A549 (cell line): ENCODE measurements at regions not wholly inside any gene's neighbourhood (a gene's known extent, or its start where the extent isn't known, plus 50 kb on each side); places are given as distances from the start of the nearest gene placed in this dataset.

Experiments
- ATAC-seq, 2 experiments: fragments of 200-7000 bp in 1 of 2; fragments of >200 bp in 1 of 2; cut with Nextera tagmentation in 1 of 2; cut with Tn5 transposase in 1 of 2; 3 replicates each; pipeline versions ENCODE4 v1.8.0 to v1.9.1; 2018 to 2020; ENCODE audit warnings: mild to moderate bottlenecking in 1 of 2, moderate library complexity in 1 of 2
- CTCF ChIA-PET: fragments of 300-600 bp; sonication (Branson Sonifier 250); formaldehyde crosslinking; extraction: SDS; loops from one replicate; lab custom pipeline; 2021; ENCODE audit warnings: antibody characterized with exemption, inconsistent platforms; lab: Yijun Ruan, JAX
- POLR2A ChIA-PET: fragments of 350-600 bp; formaldehyde crosslinking; extraction: SDS; loops from one replicate; lab custom pipeline; 2021; ENCODE audit warnings: antibody characterized with exemption, inconsistent platforms; lab: Yijun Ruan, JAX
- DNase-seq, 2 experiments: peaks; one replicate each; pipeline versions ENCODE4 v3.0.0 to v3.0.0-alpha.2; 2011 to 2016; ENCODE audit warnings: low read depth in 1 of 2, low spot score in 1 of 2
- FAIRE-seq: peaks from 2 replicates; lab custom pipeline; 2011; peaks lifted over from hg19 to GRCh38; lab: Jason Lieb, UNC
- H3K27ac ChIP-seq, 2 experiments: fragments of >200 bp; sonication (Bioruptor Twin); formaldehyde crosslinking; 3 replicates each; pipeline ENCODE4 v1.5.1; 2016 to 2017
- H3K4me1 ChIP-seq: fragments of >200 bp; sonication (Bioruptor Twin); formaldehyde crosslinking; 3 replicates; pipeline ENCODE4 v1.6.1; 2016
- H3K4me2 ChIP-seq: fragments of >200 bp; sonication (Bioruptor Twin); formaldehyde crosslinking; 3 replicates; pipeline ENCODE4 v1.6.1; 2016
- H3K4me3 ChIP-seq: fragments of >200 bp; sonication (Bioruptor Twin); formaldehyde crosslinking; 3 replicates; pipeline ENCODE4 v1.5.1; 2016
- H3K9me3 ChIP-seq: fragments of >200 bp; sonication (Bioruptor Twin); formaldehyde crosslinking; 3 replicates; pipeline ENCODE4 v1.6.1; 2016
- BHLHE40 ChIP-seq: IDR thresholded peaks from 2 replicates; pipeline ENCODE4 v1.6.1; 2012; ENCODE audit warnings: low read depth, low read length, inconsistent platforms
- CBX8 ChIP-seq: fragments of 200-600 bp; sonication (generic); IDR thresholded peaks from 2 replicates; pipeline ENCODE4 v1.6.1; 2016
- CEBPB ChIP-seq, 2 experiments: fragments of >200 bp in 1 of 2; sonication (Bioruptor Twin) in 1 of 2; formaldehyde crosslinking in 1 of 2; IDR thresholded peaks; 2 replicates each; pipeline ENCODE4 v1.6.1; 2012 to 2016
- CHD2 ChIP-seq: fragments of 150-350 bp; IDR thresholded peaks from 2 replicates; pipeline ENCODE4 v1.6.1; 2014; ENCODE audit warnings: low read length; ENCODE audit not compliant: partially characterized antibody
- EHF ChIP-seq: fragments of 250-450 bp; sonication (Bioruptor Pico); IDR thresholded peaks from 2 replicates; pipeline ENCODE4 v1.5.0; 2020; ENCODE audit warnings: mild to moderate bottlenecking
- ELK1 ChIP-seq: fragments of 150-350 bp; IDR thresholded peaks from 2 replicates; pipeline ENCODE4 v1.6.1; 2014; ENCODE audit warnings: low read depth, mild to moderate bottlenecking, low read length
- FOXS1 ChIP-seq: fragments of 250-450 bp; sonication (Bioruptor Pico); IDR thresholded peaks from 2 replicates; pipeline ENCODE4 v1.5.0; 2020; ENCODE audit warnings: mild to moderate bottlenecking, moderate library complexity
- HEYL ChIP-seq: fragments of 250-450 bp; sonication (Bioruptor Pico); IDR thresholded peaks from 2 replicates; pipeline ENCODE4 v1.8.0; 2021; ENCODE audit warnings: mild to moderate bottlenecking, moderate library complexity
- HOXA7 ChIP-seq: fragments of 250-450 bp; sonication (Bioruptor Pico); IDR thresholded peaks from 2 replicates; pipeline ENCODE4 v1.5.0; 2020; ENCODE audit warnings: mild to moderate bottlenecking, moderate library complexity
- KDM1A ChIP-seq: fragments of 200-600 bp; sonication (generic); IDR thresholded peaks from 2 replicates; pipeline ENCODE4 v1.6.1; 2016; ENCODE audit warnings: low read depth, mild to moderate bottlenecking
- MAX ChIP-seq: IDR thresholded peaks from 2 replicates; pipeline ENCODE4 v1.6.1; 2012
- NFE2L2 ChIP-seq: fragments of 150-350 bp; conservative IDR thresholded peaks from 2 replicates; pipeline ENCODE4 v1.6.1; 2014; ENCODE audit warnings: low read length
- NPAS2 ChIP-seq: fragments of 250-450 bp; sonication (Bioruptor Pico); IDR thresholded peaks from 2 replicates; pipeline ENCODE4 v1.8.0; 2022; ENCODE audit warnings: mild to moderate bottlenecking, moderate library complexity, borderline replicate concordance
- POLR2AphosphoS2 ChIP-seq: conservative IDR thresholded peaks from 2 replicates; pipeline ENCODE4 v1.6.1; 2012; ENCODE audit warnings: low read length, improper control_type of control experiment, inconsistent platforms
- RAD21 ChIP-seq, 2 experiments: fragments of >200 bp in 1 of 2; sonication (Bioruptor Twin) in 1 of 2; formaldehyde crosslinking in 1 of 2; IDR thresholded peaks in 1 of 2; conservative IDR thresholded peaks in 1 of 2; 2 replicates in 1 of 2; 3 replicates in 1 of 2; pipeline ENCODE4 v1.6.1; 2012 to 2018; ENCODE audit warnings: inconsistent platforms in 1 of 2
- RFX5 ChIP-seq: fragments of 450-650 bp; IDR thresholded peaks from 2 replicates; pipeline ENCODE4 v1.7.1; 2014; ENCODE audit warnings: antibody characterized with exemption, mild to moderate bottlenecking, moderate library complexity
- TFCP2L1 ChIP-seq: fragments of 250-450 bp; sonication (Bioruptor Pico); IDR thresholded peaks from 2 replicates; pipeline ENCODE4 v1.5.0; 2021; ENCODE audit warnings: mild to moderate bottlenecking
- ZSCAN20 ChIP-seq: fragments of 250-450 bp; sonication (Bioruptor Pico); IDR thresholded peaks from 2 replicates; pipeline ENCODE4 v1.8.0; 2022; ENCODE audit warnings: mild to moderate bottlenecking, moderate library complexity
- WGBS: methylation state at CpG from one replicate; pipeline ENCODE4 v1.1.6; 2017; ENCODE audit errors: missing lambda C conversion rate; 5-methylcytosine and 5-hydroxymethylcytosine counted together
- TF ChIP-seq, protein P1 (sequence below): IDR thresholded peaks from 2 replicates; pipeline ENCODE4 v1.6.1; 2012
- TF ChIP-seq, protein P2 (sequence below): fragments of >200 bp; sonication (Bioruptor Twin); formaldehyde crosslinking; IDR thresholded peaks from 3 replicates; pipeline ENCODE4 v1.6.1; 2016

GRCh38 chr5:92703976-92704375 lies 877.0 kb downstream of the NR2F1-AS1 start:
- ATAC-seq (no peak), DNase-seq (no peak), FAIRE-seq (no peak)
- no peak overlapping the region for H3K27ac ChIP-seq
- CTCF ChIA-PET: no interaction called here
- 97% methylated on average over 1 of the region's 1 CpG for whole genome bisulfite sequencing
- POLR2A ChIA-PET: no interaction called here
- H3K9me3 ChIP-seq: no peaks in the 10 kb centered on the region
- TF ChIP-seq HEYL (CRISPR knock-in tag): no peak
- TF ChIP-seq NFE2L2: no peak
- TF ChIP-seq HOXA7 (CRISPR knock-in tag): no peak
- TF ChIP-seq POLR2AphosphoS2: no peak
- TF ChIP-seq, protein P1, sequence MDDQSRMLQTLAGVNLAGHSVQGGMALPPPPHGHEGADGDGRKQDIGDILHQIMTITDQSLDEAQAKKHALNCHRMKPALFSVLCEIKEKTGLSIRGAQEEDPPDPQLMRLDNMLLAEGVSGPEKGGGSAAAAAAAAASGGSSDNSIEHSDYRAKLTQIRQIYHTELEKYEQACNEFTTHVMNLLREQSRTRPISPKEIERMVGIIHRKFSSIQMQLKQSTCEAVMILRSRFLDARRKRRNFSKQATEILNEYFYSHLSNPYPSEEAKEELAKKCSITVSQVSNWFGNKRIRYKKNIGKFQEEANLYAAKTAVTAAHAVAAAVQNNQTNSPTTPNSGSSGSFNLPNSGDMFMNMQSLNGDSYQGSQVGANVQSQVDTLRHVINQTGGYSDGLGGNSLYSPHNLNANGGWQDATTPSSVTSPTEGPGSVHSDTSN: no peak
- TF ChIP-seq NPAS2 (CRISPR knock-in tag): no peak
- TF ChIP-seq RFX5: no peak
- TF ChIP-seq FOXS1 (CRISPR knock-in tag): no peak
- no peak for TF ChIP-seq CEBPB (IDR thresholded peaks at IDR 0.05)
- H3K4me2 ChIP-seq: no peak overlapping the region
- H3K4me1 ChIP-seq: no peaks in the 10 kb centered on the region
- no peak overlapping the region for H3K4me3 ChIP-seq

DNA sequence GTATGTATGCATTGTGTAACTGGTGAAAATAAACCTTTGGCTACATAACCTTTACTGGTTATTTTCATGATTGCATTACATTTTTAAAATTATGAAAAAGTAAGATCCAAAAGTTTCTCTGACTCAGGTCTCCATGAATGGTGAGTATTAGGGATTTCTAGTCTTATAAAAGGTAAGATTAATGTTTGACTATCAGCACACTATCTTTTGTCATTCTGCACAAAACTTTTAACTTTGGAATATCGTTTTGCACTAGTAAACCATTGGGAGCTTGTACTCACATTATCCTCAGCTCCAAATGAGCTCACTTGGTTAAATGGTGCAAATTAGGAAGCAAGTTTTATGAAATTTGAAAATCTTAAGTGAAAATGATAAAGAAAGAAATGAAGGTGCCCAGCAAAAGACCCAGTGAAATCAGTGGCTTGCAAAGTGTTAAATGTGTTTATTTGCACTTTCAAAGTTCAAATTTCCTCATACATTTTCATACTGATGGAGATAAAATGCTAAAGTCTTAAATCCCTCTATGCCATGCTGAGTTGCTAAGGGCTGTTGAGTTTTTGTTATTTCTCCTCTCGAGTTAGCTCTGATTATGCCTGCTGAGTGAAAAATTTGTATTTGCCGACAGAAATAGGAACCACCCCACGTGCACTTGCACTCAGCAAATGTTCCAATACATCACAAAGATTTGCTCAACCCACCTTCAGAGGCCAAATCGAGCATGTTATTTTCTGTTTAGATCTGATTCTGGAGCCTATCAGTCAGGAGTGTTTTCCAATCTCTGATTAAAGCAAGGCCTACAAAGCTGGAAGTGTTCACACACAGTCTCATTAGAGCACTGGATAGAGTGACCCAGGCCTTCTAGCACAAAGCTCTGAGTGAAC lies 885.7 kb downstream of the NR2F1-AS1 start:
- no peak overlapping the region for H3K4me2 ChIP-seq
- TF ChIP-seq, protein P2, sequence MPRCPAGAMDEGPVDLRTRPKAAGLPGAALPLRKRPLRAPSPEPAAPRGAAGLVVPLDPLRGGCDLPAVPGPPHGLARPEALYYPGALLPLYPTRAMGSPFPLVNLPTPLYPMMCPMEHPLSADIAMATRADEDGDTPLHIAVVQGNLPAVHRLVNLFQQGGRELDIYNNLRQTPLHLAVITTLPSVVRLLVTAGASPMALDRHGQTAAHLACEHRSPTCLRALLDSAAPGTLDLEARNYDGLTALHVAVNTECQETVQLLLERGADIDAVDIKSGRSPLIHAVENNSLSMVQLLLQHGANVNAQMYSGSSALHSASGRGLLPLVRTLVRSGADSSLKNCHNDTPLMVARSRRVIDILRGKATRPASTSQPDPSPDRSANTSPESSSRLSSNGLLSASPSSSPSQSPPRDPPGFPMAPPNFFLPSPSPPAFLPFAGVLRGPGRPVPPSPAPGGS: no peak
- TF ChIP-seq, protein P1: no peak
- no peak for TF ChIP-seq RAD21 (conservative IDR thresholded peaks at IDR 0.05 in 1 of 2, IDR thresholded peaks at IDR 0.05 in 1 of 2)
- no peak for TF ChIP-seq CHD2
- TF ChIP-seq EHF (CRISPR knock-in tag): no peak
- TF ChIP-seq HEYL (CRISPR knock-in tag): no peak
- TF ChIP-seq CEBPB (IDR thresholded peaks at IDR 0.05): no peak
- TF ChIP-seq RFX5: no peak
- no peak for TF ChIP-seq KDM1A
- TF ChIP-seq TFCP2L1 (CRISPR knock-in tag): no peak
- no peak for TF ChIP-seq MAX
- TF ChIP-seq ZSCAN20 (CRISPR knock-in tag): no peak
- no peak for TF ChIP-seq BHLHE40
- no peak for TF ChIP-seq ELK1
- TF ChIP-seq CBX8: no peak
- ChIA-PET CTCF (no interaction called here), POLR2A (no interaction called here)
- H3K9me3 ChIP-seq: no peaks in the 10 kb centered on the region
- no peak overlapping the region for H3K27ac ChIP-seq
- no peaks in the 10 kb centered on the region for H3K4me1 ChIP-seq
- H3K4me3 ChIP-seq: no peak overlapping the region
- WGBS: 76% methylated on average over 5 of the region's 5 CpGs
- ATAC-seq (no peak), FAIRE-seq (no peak), DNase-seq (no peak)
